Keratinocyte (primary cell): ENCODE measurements at regions not wholly inside any gene's neighbourhood (a gene's known extent, or its start where the extent isn't known, plus 50 kb on each side); places are given as distances from the start of the nearest gene placed in this dataset.

Source experiments
- DNase-seq: peaks from one replicate; pipeline ENCODE4 v3.0.0-alpha.2; 2011; ENCODE audit warnings: low read depth, missing footprints, low spot score
- FAIRE-seq: peaks from 2 replicates; lab custom pipeline; 2011; peaks lifted over from hg19 to GRCh38; lab: Jason Lieb, UNC
- H2AFZ ChIP-seq: 2 replicates; pipeline ENCODE4 v1.6.0; 2012; ENCODE audit warnings: low read length, control low read depth, inconsistent platforms; ENCODE audit not compliant: control insufficient read depth
- H3K27ac ChIP-seq: 2 replicates; pipeline ENCODE4 v1.5.1; 2011; ENCODE audit warnings: low read length; ENCODE audit not compliant: control insufficient read depth, insufficient read depth
- H3K27me3 ChIP-seq: 3 replicates; pipeline ENCODE4 v1.6.0; 2011; ENCODE audit warnings: low read length; ENCODE audit not compliant: control insufficient read depth, insufficient read depth; ENCODE audit errors: extremely low read depth
- H3K36me3 ChIP-seq, 2 experiments: 2 replicates in 1 of 2; 3 replicates in 1 of 2; pipeline ENCODE4 v1.5.1; 2011; ENCODE audit warnings: low read length in 2 of 2, mild to moderate bottlenecking in 1 of 2; ENCODE audit not compliant: control insufficient read depth in 2 of 2, insufficient read depth in 2 of 2; ENCODE audit errors: extremely low read depth in 1 of 2
- H3K4me1 ChIP-seq: 3 replicates; pipeline ENCODE4 v1.5.1; 2011; ENCODE audit warnings: low read length; ENCODE audit not compliant: control insufficient read depth, insufficient read depth; ENCODE audit errors: extremely low read depth
- H3K4me2 ChIP-seq: 3 replicates; pipeline ENCODE4 v1.6.0; 2011; ENCODE audit warnings: low read depth, low read length; ENCODE audit not compliant: control insufficient read depth, insufficient read depth; ENCODE audit errors: extremely low read depth
- H3K4me3 ChIP-seq, 3 experiments: fragments of 200-600 bp in 1 of 3; sonication (generic) in 1 of 3; 2 replicates in 2 of 3; 3 replicates in 1 of 3; pipeline ENCODE4 v1.5.1; 2011 to 2016; ENCODE audit warnings: low read length in 3 of 3, mild to moderate bottlenecking in 3 of 3, control low read depth in 2 of 3, inconsistent platforms in 1 of 3, low read depth in 1 of 3, mixed read lengths in 1 of 3, mixed run types in 1 of 3, moderate library complexity in 1 of 3; ENCODE audit not compliant: control insufficient read depth in 2 of 3, insufficient read depth in 2 of 3; ENCODE audit errors: extremely low read depth in 1 of 3
- H3K79me2 ChIP-seq: 2 replicates; pipeline ENCODE4 v1.6.0; 2012; ENCODE audit warnings: low read length; ENCODE audit not compliant: control insufficient read depth, insufficient read depth
- H3K9ac ChIP-seq: 3 replicates; pipeline ENCODE4 v1.6.0; 2011; ENCODE audit warnings: low read length; ENCODE audit not compliant: control insufficient read depth, insufficient read depth; ENCODE audit errors: extremely low read depth
- H3K9me1 ChIP-seq: 3 replicates; pipeline ENCODE4 v1.6.0; 2011; ENCODE audit warnings: low read length; ENCODE audit not compliant: control insufficient read depth, insufficient read depth; ENCODE audit errors: extremely low read depth
- H3K9me3 ChIP-seq: 2 replicates; pipeline ENCODE4 v1.5.1; 2012; ENCODE audit warnings: low read depth, low read length; ENCODE audit not compliant: control insufficient read depth
- H4K20me1 ChIP-seq: 3 replicates; pipeline ENCODE4 v1.6.0; 2011; ENCODE audit warnings: low read length; ENCODE audit not compliant: control insufficient read depth, insufficient read depth; ENCODE audit errors: extremely low read depth
- CTCF ChIP-seq, 3 experiments: IDR thresholded peaks in 1 of 3; conservative IDR thresholded peaks in 1 of 3; optimal IDR thresholded peaks in 1 of 3; 2 replicates in 2 of 3; 3 replicates in 1 of 3; pipeline versions ENCODE3 to v1.5.1; 2011; ENCODE audit warnings: low read length in 3 of 3, mild to moderate bottlenecking in 3 of 3, moderate library complexity in 2 of 3, control low read depth in 1 of 3, inconsistent platforms in 1 of 3; ENCODE audit not compliant: insufficient read depth in 2 of 3; ENCODE audit errors: extremely low read depth in 1 of 3
- EZH2 ChIP-seq: IDR thresholded peaks from one replicate; pipeline ENCODE4 v1.6.1; 2012; ENCODE audit warnings: inconsistent platforms, mild to moderate bottlenecking, low read length, moderate library complexity
- dilution Hi-C: fragments of 300-500 bp; cut with MboI; formaldehyde crosslinking; loops from one replicate; pipeline ENCODE4 v1.7.0; 2020; ENCODE audit warnings: low sequenced_read_pairs; ENCODE audit not compliant: extremely low pct_ligation_motif_present

GRCh38 chr6:23305325-23305943, 736.1 kb downstream of the HDGFL1 start:
- DNase-seq (no peak), FAIRE-seq (no peak)
- H3K9me1 ChIP-seq, result no peaks in the 10 kb centered on the region
- no peaks in the 10 kb centered on the region for H3K36me3 ChIP-seq
- no peaks in the 10 kb centered on the region for H3K27me3 ChIP-seq
- no peak overlapping the region for H3K4me3 ChIP-seq
- no peak overlapping the region for H3K9ac ChIP-seq
- no peak overlapping the region for H2AFZ ChIP-seq
- H3K79me2 ChIP-seq, result no peaks in the 10 kb centered on the region
- H3K9me3 ChIP-seq, result no peaks in the 10 kb centered on the region
- no peak overlapping the region for H3K4me2 ChIP-seq
- no peaks in the 10 kb centered on the region for H4K20me1 ChIP-seq
- dilution Hi-C loops, result no loop called here
- TF ChIP-seq CTCF (optimal IDR thresholded peaks at IDR 0.05 in 1 of 3, IDR thresholded peaks at IDR 0.05 in 1 of 3, conservative IDR thresholded peaks at IDR 0.05 in 1 of 3; ENCODE audit: extremely low read depth in 1 of 3, insufficient read depth in 2 of 3, low read length in 3 of 3) (no peak), EZH2 (no peak)
- no peaks in the 10 kb centered on the region for H3K4me1 ChIP-seq
- no peak overlapping the region for H3K27ac ChIP-seq

GRCh38 chr6:23306251-23306950, 737.0 kb downstream of the HDGFL1 start:
- no peak for FAIRE-seq
- H3K9me3 ChIP-seq, result no peaks in the 10 kb centered on the region
- dilution Hi-C loops, result no loop called here
- no peaks in the 10 kb centered on the region for H3K36me3 ChIP-seq
- H4K20me1 ChIP-seq, result no peaks in the 10 kb centered on the region
- no peaks in the 10 kb centered on the region for H3K79me2 ChIP-seq
- no peak for DNase-seq
- H3K9me1 ChIP-seq, result no peaks in the 10 kb centered on the region
- no peaks in the 10 kb centered on the region for H3K4me1 ChIP-seq
- H3K4me2 ChIP-seq, result no peak overlapping the region
- TF ChIP-seq EZH2 (no peak), CTCF (optimal IDR thresholded peaks at IDR 0.05 in 1 of 3, IDR thresholded peaks at IDR 0.05 in 1 of 3, conservative IDR thresholded peaks at IDR 0.05 in 1 of 3; ENCODE audit: extremely low read depth in 1 of 3, insufficient read depth in 2 of 3, low read length in 3 of 3) (no peak)
- H3K27me3 ChIP-seq, result no peaks in the 10 kb centered on the region
- H3K27ac ChIP-seq, result no peak overlapping the region
- H2AFZ ChIP-seq, result peak overlapping the region; percentile 45
- H3K4me3 ChIP-seq, result no peak overlapping the region
- H3K9ac ChIP-seq, result no peak overlapping the region
